PC-9 (cell line): ENCODE measurements at regions not wholly inside any gene's neighbourhood (a gene's known extent, or its start where the extent isn't known, plus 50 kb on each side); places are given as distances from the start of the nearest gene placed in this dataset.

Experiments used
- CTCF ChIP-seq: fragments of 200-600 bp; sonication (generic); conservative IDR thresholded peaks from 2 replicates; pipeline ENCODE4 v1.6.1; 2017; ENCODE audit warnings: mixed run types, antibody characterized with exemption, mild to moderate bottlenecking, moderate library complexity
- EZH2 ChIP-seq: fragments of 200-600 bp; sonication (generic); IDR thresholded peaks from 2 replicates; pipeline ENCODE4 v1.8.0; 2017; ENCODE audit warnings: antibody characterized with exemption, low read depth

DNA sequence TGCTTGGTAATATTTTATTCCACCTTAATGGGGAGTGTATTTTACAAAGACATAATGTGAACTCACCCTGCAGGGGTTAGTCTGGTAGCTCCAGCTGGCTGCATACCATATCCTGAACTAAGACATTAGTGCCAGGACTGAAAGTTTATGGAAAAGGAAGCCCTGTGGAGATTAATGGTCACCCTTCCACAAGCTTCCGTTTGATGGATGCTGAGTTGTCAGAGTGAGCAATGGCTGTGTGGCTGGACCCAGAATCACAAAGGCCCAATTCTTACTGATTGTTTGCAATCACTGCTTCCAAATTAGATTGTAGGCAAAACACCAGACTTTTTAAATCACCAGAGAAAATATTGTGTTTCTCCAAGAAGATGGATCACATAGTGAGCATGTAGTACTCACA, 90.1 kb upstream of the TRPC7 start:
- TF ChIP-seq CTCF (no peak), EZH2 (no peak)
